Esophagus squamous epithelium (tissue), 4 donors: ENCODE measurements at regions not wholly inside any gene's neighbourhood (a gene's known extent, or its start where the extent isn't known, plus 50 kb on each side); places are given as distances from the start of the nearest gene placed in this dataset.
"Not testable (repeated sequence)": the region's sequence is repeated elsewhere in the genome, so short reads cannot be mapped to it uniquely, and the experiment has no call there.

Experiments
- POLR2A ChIP-seq, 4 donors: fragments of 450-650 bp; IDR thresholded peaks; one replicate each; pipeline ENCODE4 v1.6.1; 2017; ENCODE audit warnings: antibody characterized with exemption in 4 of 4, mild to moderate bottlenecking in 4 of 4, moderate library complexity in 3 of 4
- TF ChIP-seq, protein P1 (sequence below), 6 experiments: fragments of 450-650 bp in 4 of 6; fragments of 200-600 bp in 2 of 6; sonication (generic) in 2 of 6; IDR thresholded peaks; one replicate each; pipeline ENCODE4 v1.5.1; 2016 to 2019; ENCODE audit warnings: antibody characterized with exemption in 6 of 6, mild to moderate bottlenecking in 4 of 6, moderate library complexity in 4 of 6

DNA sequence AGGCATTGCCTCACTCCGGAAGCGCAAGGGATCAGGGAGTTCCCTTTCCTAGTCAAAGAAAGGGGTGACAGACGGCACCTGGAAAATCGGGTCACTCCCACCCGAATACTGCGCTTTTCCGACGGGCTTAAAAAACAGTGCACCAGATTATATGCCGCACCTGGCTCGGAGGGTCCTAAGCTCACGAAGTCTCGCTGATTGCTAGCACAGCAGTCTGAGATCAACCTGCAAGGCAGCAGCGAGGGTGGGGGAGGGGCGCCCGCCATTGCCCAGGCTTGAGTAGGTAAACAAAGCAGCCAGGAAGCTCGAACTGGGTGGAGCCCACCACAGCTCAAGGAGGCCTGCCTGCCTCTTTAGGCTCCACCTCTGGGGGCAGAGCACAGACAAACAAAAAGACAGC lies 63.7 kb upstream of the CDH2 start:
- not testable (repeated sequence) for TF ChIP-seq POLR2A (IDR thresholded peaks at IDR 0.05)
- TF ChIP-seq, protein P1, sequence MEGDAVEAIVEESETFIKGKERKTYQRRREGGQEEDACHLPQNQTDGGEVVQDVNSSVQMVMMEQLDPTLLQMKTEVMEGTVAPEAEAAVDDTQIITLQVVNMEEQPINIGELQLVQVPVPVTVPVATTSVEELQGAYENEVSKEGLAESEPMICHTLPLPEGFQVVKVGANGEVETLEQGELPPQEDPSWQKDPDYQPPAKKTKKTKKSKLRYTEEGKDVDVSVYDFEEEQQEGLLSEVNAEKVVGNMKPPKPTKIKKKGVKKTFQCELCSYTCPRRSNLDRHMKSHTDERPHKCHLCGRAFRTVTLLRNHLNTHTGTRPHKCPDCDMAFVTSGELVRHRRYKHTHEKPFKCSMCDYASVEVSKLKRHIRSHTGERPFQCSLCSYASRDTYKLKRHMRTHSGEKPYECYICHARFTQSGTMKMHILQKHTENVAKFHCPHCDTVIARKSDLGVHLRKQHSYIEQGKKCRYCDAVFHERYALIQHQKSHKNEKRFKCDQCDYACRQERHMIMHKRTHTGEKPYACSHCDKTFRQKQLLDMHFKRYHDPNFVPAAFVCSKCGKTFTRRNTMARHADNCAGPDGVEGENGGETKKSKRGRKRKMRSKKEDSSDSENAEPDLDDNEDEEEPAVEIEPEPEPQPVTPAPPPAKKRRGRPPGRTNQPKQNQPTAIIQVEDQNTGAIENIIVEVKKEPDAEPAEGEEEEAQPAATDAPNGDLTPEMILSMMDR (IDR thresholded peaks at IDR 0.05), result not testable (repeated sequence)
